OCI-LY7 (cell line): ENCODE measurements at regions not wholly inside any gene's neighbourhood (a gene's known extent, or its start where the extent isn't known, plus 50 kb on each side); places are given as distances from the start of the nearest gene placed in this dataset.

Source experiments
- CTCF ChIP-seq: fragments of 200-600 bp; sonication (generic); conservative IDR thresholded peaks from 2 replicates; pipeline ENCODE4 v1.5.1; 2014; ENCODE audit warnings: mild to moderate bottlenecking, antibody characterized with exemption, low read length, moderate library complexity, mixed read lengths
- EZH2phosphoT487 ChIP-seq: fragments of 200-600 bp; sonication (generic); IDR thresholded peaks from 2 replicates; pipeline ENCODE4 v1.6.1; 2018; ENCODE audit warnings: low read depth, borderline replicate concordance, mild to moderate bottlenecking, mixed run types, antibody characterized with exemption, low read length, moderate library complexity, mixed read lengths

DNA sequence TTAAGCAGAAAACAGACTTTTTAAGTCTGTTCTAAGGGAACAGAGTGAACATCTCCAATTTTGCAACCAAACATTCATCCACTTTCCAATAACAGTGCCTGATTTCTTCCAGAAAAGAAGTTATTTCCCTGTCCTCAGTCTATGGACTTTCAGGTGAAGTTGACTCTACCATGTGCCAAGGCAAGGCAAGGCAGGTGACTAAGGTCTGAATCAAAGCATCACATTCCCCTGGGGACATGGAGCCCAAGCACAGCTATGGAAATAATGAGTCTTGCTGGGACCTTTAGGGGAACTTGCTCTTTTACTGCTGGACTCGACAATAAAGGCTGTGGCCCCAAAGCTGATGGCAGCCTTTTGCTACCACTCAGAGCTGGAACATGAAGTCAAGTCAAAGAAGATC is 182.2 kb downstream of the FGFR2 start:
- TF ChIP-seq CTCF (no peak), EZH2phosphoT487 (no peak)
